ENCODE measurements at regions not wholly inside any gene's neighbourhood (a gene's known extent, or its start where the extent isn't known, plus 50 kb on each side); places are given as distances from the start of the nearest gene placed in this dataset.

GRCh38 chr2:103740631-103741030 lies 978.8 kb downstream of the TMEM182 start:
- intact Hi-C loops (cut with micrococcal nuclease): no loop called here
- no peaks in the 10 kb centered on the region for H3K27me3 Mint-ChIP-seq
- no peak overlapping the region for H3K27ac Mint-ChIP-seq
- ChIA-PET CTCF (no interaction called here), POLR2A (no interaction called here)
- ATAC-seq (ENCODE audit: low read depth): no peak
- no peak for DNase-seq
- no peaks in the 10 kb centered on the region for H3K4me1 Mint-ChIP-seq
- no peaks in the 10 kb centered on the region for H3K36me3 Mint-ChIP-seq (ENCODE audit: low read depth)
- TF ChIP-seq CTCF (IDR thresholded peaks at IDR 0.05): no peak
- no peak overlapping the region for H3K4me3 Mint-ChIP-seq
- H3K9me3 Mint-ChIP-seq: peaks cover 3% of the 10 kb centered on the region

GRCh38 chr2:103743195-103743594 lies 981.4 kb downstream of the TMEM182 start:
- Mint-ChIP-seq H3K27ac (no peak overlapping the region), H3K36me3 (ENCODE audit: low read depth) (no peaks in the 10 kb centered on the region), H3K4me3 (no peak overlapping the region), H3K4me1 (no peaks in the 10 kb centered on the region), H3K27me3 (no peaks in the 10 kb centered on the region), H3K9me3 (peaks cover 3% of the 10 kb centered on the region)
- POLR2A ChIA-PET: no interaction called here
- ATAC-seq (ENCODE audit: low read depth) (no peak), DNase-seq (no peak)
- no peak for TF ChIP-seq CTCF (IDR thresholded peaks at IDR 0.05)
- intact Hi-C loops (cut with micrococcal nuclease): no loop called here
- CTCF ChIA-PET: no interaction called here

- Mint-ChIP-seq H3K36me3 (ENCODE audit: low read depth) (no peaks in the 10 kb centered on the region), H3K27me3 (no peaks in the 10 kb centered on the region), H3K9me3 (peaks cover 2% of the 10 kb centered on the region), H3K4me1 (no peaks in the 10 kb centered on the region), H3K4me3 (no peak overlapping the region), H3K27ac (no peak overlapping the region)
- ChIA-PET POLR2A (no interaction called here), CTCF (no interaction called here)
- no peak for ATAC-seq (ENCODE audit: low read depth)
- DNase-seq: no peak
- intact Hi-C loops (cut with micrococcal nuclease): no loop called here
- TF ChIP-seq CTCF (IDR thresholded peaks at IDR 0.05): no peak
These were observed 992.7 kb downstream of the TMEM182 start for GRCh38 chr2:103754530-103754929.

- DNase-seq (no peak), ATAC-seq (ENCODE audit: low read depth) (no peak)
- H3K4me3 Mint-ChIP-seq: no peak overlapping the region
- no peaks in the 10 kb centered on the region for H3K36me3 Mint-ChIP-seq (ENCODE audit: low read depth)
- intact Hi-C loops (cut with micrococcal nuclease): no loop called here
- ChIA-PET POLR2A (no interaction called here), CTCF (no interaction called here)
- H3K27ac Mint-ChIP-seq: no peak overlapping the region
- no peaks in the 10 kb centered on the region for H3K27me3 Mint-ChIP-seq
- no peak for TF ChIP-seq CTCF (IDR thresholded peaks at IDR 0.05)
- peaks cover 10% of the 10 kb centered on the region for H3K9me3 Mint-ChIP-seq
- no peaks in the 10 kb centered on the region for H3K4me1 Mint-ChIP-seq
These were observed 1012.1 kb downstream of the TMEM182 start for GRCh38 chr2:103773884-103774283.

GRCh38 chr2:103780088-103780702 lies 1018.4 kb downstream of the TMEM182 start:
- DNase-seq (no peak), ATAC-seq (ENCODE audit: low read depth) (no peak)
- H3K9me3 Mint-ChIP-seq: peaks cover 10% of the 10 kb centered on the region
- CTCF ChIA-PET: no interaction called here
- TF ChIP-seq CTCF (IDR thresholded peaks at IDR 0.05): no peak
- intact Hi-C loops (cut with micrococcal nuclease): no loop called here
- no peak overlapping the region for H3K27ac Mint-ChIP-seq
- no peaks in the 10 kb centered on the region for H3K36me3 Mint-ChIP-seq (ENCODE audit: low read depth)
- no peaks in the 10 kb centered on the region for H3K4me1 Mint-ChIP-seq
- POLR2A ChIA-PET: no interaction called here
- no peaks in the 10 kb centered on the region for H3K27me3 Mint-ChIP-seq
- no peak overlapping the region for H3K4me3 Mint-ChIP-seq
